Ectodermal cell (in vitro differentiated cells): ENCODE measurements at regions not wholly inside any gene's neighbourhood (a gene's known extent, or its start where the extent isn't known, plus 50 kb on each side); places are given as distances from the start of the nearest gene placed in this dataset.

Experiments used
- H3K27ac ChIP-seq: 2 replicates; pipeline ENCODE4 v1.7.0; 2013; ENCODE audit warnings: mild to moderate bottlenecking, low read depth, low read length; ENCODE audit not compliant: insufficient read depth, poor library complexity, severe bottlenecking
- H3K27me3 ChIP-seq: 2 replicates; pipeline ENCODE4 v1.7.0; 2013; ENCODE audit warnings: mild to moderate bottlenecking, low read length; ENCODE audit not compliant: insufficient read depth, control insufficient read depth, poor library complexity, severe bottlenecking
- H3K36me3 ChIP-seq: one replicate; pipeline ENCODE4 v1.7.0; 2013; ENCODE audit warnings: low read length; ENCODE audit not compliant: control insufficient read depth, insufficient read depth
- H3K4me1 ChIP-seq: one replicate; pipeline ENCODE4 v1.7.0; 2013; ENCODE audit warnings: low read length; ENCODE audit not compliant: control insufficient read depth, insufficient read depth
- H3K4me3 ChIP-seq: 2 replicates; pipeline ENCODE4 v1.7.0; 2013; ENCODE audit warnings: low read depth, low read length, control low read depth; ENCODE audit not compliant: insufficient read depth
- H3K9me3 ChIP-seq: 2 replicates; pipeline ENCODE4 v1.7.0; 2013; ENCODE audit warnings: mild to moderate bottlenecking, low read length, moderate library complexity; ENCODE audit not compliant: control insufficient read depth
- whole genome bisulfite sequencing, 2 experiments: methylation state at CpG; one replicate each; pipeline ENCODE4 v1.1.7; 2013; ENCODE audit warnings: missing lambda C conversion rate in 2 of 2; 5-methylcytosine and 5-hydroxymethylcytosine counted together

DNA sequence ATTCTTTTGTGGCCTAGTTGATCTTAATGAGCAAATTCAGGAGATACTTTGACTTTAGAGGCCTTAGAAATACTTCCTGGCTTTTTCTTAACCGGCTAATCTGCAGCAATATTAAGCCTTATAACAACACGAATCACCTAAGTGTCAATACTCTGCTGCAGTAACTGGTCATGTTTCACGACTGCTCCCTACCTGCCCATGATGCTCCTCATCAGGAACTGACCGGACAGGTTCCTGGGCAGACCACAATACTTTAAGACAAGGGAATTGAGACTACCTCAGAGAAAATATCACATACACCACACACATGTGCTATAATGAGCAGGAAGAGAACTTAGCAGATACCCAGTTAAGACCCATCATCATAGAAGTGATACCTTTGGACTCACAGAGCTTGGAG is 211.9 kb upstream of the BMP4 start:
- WGBS, 2 experiments: 92 to 96% methylated on average over 4 of the region's 4 CpGs
- H3K27ac ChIP-seq: no peak overlapping the region
- no peaks in the 10 kb centered on the region for H3K9me3 ChIP-seq
- peaks cover 3% of the 10 kb centered on the region for H3K4me1 ChIP-seq
- no peaks in the 10 kb centered on the region for H3K36me3 ChIP-seq
- H3K4me3 ChIP-seq: no peak overlapping the region
- no peaks in the 10 kb centered on the region for H3K27me3 ChIP-seq

DNA sequence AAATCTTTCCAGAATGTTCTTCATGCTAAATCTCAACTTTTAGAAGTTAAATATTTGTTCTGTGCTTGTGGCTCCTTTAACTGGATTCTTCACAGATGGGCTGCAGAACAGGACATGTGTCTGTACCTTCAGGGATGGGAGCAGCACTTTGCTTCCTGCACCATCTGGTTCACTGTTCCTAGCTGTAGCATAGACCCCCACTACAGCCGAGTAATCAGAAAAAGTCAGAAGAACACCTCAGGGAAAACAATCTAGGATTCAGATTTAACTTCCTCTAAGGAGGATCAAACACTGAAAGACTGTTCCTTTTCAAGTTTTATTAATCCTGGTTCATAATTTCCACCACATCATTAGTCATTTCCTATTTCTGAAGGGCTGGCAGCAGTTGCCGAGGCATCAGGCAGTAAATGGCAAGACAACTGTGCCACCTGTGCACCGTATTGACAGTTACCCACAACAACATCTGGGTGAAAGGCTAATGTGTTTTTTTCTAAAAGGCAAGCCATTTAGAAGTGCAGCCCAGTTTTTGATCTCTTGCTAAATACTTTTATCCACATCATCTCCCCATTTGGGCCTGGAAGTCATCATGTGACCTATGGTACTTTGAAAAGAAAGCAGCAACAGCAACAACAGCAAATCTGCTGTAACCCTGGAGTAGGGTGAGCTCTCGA is 212.8 kb upstream of the BMP4 start:
- Histone ChIP-seq H3K36me3 (no peaks in the 10 kb centered on the region), H3K27ac (no peak overlapping the region), H3K4me3 (no peak overlapping the region), H3K4me1 (peaks cover 3% of the 10 kb centered on the region), H3K9me3 (no peaks in the 10 kb centered on the region), H3K27me3 (no peaks in the 10 kb centered on the region)
- 94 to 97% methylated on average over 4 of the region's 4 CpGs for WGBS, 2 experiments

DNA sequence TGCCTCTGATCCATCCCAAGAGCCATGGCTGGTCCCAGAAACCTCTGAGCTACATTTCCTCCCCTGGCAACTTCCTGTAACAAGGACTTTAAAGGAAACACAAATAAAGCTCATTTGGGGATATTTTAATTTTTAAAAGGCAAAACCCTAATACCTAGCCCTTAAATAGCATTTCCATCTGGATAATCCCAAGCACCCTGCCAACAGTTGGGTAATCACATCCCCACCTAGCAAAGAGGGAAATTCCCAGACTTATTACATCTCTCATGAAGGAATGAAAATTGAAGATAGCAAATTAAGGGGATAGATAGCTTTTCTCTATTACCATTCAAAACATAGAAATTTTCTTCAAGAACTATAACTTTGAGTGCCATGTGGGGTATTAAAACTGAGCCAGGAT is 213.7 kb upstream of the BMP4 start:
- Histone ChIP-seq H3K4me3 (no peak overlapping the region), H3K27me3 (no peaks in the 10 kb centered on the region), H3K27ac (no peak overlapping the region), H3K9me3 (no peaks in the 10 kb centered on the region), H3K4me1 (peaks cover 3% of the 10 kb centered on the region), H3K36me3 (no peaks in the 10 kb centered on the region)

DNA sequence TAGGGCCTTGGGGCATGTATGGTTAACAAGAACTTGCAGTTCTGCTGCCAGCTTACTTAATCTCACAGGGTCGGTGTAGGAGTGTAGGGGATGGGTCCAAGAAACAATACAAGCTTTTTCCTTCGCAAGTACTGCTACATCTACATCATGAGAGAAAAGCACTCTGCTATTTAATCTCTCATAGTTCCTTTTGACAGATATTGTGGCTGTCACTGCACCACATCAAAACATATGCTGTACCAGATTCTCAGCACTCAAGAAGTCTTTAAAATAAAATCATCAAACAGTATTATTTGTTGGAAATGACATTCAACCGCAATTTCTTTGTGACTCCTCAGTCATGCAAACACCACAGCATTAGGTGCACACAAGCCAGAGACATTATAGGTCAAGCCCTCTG is 215.5 kb upstream of the BMP4 start:
- H3K27ac ChIP-seq: no peak overlapping the region
- WGBS, 2 experiments: 92 to 98% methylated on average over 3 of the region's 3 CpGs
- no peaks in the 10 kb centered on the region for H3K9me3 ChIP-seq
- no peaks in the 10 kb centered on the region for H3K4me1 ChIP-seq
- H3K27me3 ChIP-seq: no peaks in the 10 kb centered on the region
- no peaks in the 10 kb centered on the region for H3K36me3 ChIP-seq
- H3K4me3 ChIP-seq: no peak overlapping the region

DNA sequence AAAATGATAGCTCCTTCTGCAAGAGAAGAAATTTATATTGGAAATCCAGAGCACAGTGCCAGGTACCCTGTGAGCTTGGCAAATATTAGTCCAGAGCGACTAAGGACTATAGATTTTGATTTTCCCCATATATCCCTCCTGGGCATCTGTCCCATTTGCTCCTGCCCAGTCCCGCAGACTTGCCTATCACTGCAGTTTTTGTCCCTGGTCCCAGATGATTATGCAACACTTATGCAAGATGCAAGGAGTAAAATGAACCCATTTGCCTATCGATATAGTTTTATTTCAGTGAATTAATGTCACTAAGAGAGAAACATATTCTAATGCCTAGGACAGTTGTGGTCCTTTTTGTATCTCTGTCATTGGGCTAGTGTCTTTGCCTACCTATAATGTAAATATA is 215.9 kb upstream of the BMP4 start:
- 90 to 97% methylated on average over 3 of the region's 3 CpGs for WGBS, 2 experiments
- no peaks in the 10 kb centered on the region for H3K9me3 ChIP-seq

DNA sequence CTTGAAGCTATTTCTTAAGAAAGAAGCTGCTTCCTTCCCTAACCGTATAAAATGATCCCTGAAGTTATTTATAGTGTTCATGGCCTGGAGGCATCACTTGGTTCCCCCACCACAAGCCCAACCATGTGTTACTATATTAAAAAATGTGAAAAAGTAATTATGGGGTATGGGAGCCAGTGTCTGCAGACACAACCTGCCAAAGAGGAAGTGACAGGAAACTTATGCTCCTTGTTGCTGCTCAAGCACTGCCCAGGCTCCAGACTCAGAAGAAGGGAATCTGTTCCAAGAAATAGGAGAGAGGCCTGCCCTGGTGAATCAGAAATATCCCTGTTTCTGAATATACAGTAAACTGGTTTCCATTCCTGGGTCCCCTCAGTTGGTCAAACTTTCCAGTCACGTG is 217.2 kb upstream of the BMP4 start:
- no peaks in the 10 kb centered on the region for H3K27me3 ChIP-seq
- no peaks in the 10 kb centered on the region for H3K36me3 ChIP-seq
- no peak overlapping the region for H3K27ac ChIP-seq
- no peak overlapping the region for H3K4me3 ChIP-seq
- no peaks in the 10 kb centered on the region for H3K4me1 ChIP-seq
- WGBS, 2 experiments: 95% methylated on average over 2 of the region's 2 CpGs
- H3K9me3 ChIP-seq: no peaks in the 10 kb centered on the region

More for the DNA sequence above, 215.9 kb upstream of the BMP4 start:
- H3K4me1 ChIP-seq: no peaks in the 10 kb centered on the region
- H3K36me3 ChIP-seq: no peaks in the 10 kb centered on the region
- no peak overlapping the region for H3K27ac ChIP-seq
- H3K4me3 ChIP-seq: no peak overlapping the region
- H3K27me3 ChIP-seq: no peaks in the 10 kb centered on the region

DNA sequence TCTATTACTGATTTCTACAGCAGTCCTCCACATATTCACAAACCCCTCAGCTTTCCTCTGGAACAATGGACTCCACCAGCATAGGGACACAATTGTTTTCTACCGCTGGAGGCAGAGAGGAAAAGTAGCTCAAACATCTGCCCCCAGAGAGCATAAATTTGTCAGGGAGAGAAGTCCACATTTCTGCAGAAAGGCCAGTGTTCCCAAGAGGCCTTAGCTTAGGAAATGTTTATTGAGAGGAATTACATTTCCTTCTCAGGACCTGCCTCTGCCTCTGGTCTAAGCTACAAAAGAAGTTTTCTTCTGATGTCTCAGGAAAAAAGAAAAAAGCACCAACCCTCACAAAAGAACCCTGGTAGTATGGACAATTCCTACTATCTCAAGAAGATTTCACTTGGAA is 217.8 kb upstream of the BMP4 start:
- WGBS, 2 experiments: 52 to 74% methylated on average over 1 of the region's 1 CpG
- H3K9me3 ChIP-seq: no peaks in the 10 kb centered on the region
- H3K27ac ChIP-seq: no peak overlapping the region
- no peaks in the 10 kb centered on the region for H3K4me1 ChIP-seq
- H3K4me3 ChIP-seq: no peak overlapping the region
- no peaks in the 10 kb centered on the region for H3K36me3 ChIP-seq
- H3K27me3 ChIP-seq: no peaks in the 10 kb centered on the region

DNA sequence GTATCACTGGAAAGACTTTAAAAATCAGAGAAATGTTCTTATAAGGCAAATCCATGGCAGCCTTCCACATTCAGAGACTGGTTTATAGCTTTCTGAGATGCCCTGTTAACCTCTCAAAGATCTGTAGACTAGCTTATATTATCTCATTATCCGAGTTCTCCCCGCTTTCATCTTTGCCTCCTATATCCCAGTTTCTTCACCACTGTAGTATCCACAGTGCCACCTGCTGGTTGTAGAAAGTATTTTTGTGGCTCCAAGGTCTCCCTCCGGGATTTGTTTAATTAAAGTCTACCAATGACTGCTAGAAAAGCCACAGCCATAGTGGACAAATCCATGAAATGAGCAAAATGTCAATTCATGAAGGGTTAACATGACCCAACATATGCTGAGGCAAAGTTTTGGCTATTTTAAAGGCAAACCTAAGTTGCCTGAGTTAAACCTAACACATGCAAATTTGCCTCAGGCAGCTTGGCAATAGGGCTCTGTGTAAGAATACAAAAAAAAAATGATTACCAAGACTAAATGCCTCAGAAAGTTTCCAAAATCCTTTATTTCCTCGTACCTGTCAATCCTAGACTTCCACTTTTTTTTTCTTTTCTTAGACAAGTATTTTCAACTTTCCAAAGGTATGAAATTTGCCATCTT is 218.8 kb upstream of the BMP4 start:
- Histone ChIP-seq H3K9me3 (no peaks in the 10 kb centered on the region), H3K27me3 (no peaks in the 10 kb centered on the region), H3K4me1 (no peaks in the 10 kb centered on the region), H3K4me3 (no peak overlapping the region), H3K36me3 (no peaks in the 10 kb centered on the region), H3K27ac (no peak overlapping the region)
- WGBS, 2 experiments: 26% methylated on average over 4 of the region's 4 CpGs

DNA sequence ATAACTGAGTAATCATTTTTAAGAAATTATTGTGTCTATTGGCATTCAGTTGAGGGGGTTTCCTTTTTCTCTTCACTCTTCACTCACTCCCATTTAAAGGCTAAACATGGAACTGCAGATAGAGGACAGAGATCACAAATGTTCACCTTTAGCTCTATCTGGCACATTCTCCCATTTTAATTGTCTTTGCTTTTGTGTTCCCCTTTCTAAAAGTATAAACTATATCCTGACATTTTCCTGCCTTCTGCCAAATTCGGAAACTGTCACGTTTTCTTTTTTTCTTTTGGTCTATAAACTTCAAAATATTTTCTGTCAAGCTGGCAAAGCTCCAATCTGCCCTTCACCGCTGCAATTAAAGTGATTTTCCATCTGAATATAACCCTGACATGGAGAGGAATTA is 219.8 kb upstream of the CDKN3 start:
- H3K4me1 ChIP-seq: no peaks in the 10 kb centered on the region
- no peaks in the 10 kb centered on the region for H3K36me3 ChIP-seq
- no peaks in the 10 kb centered on the region for H3K27me3 ChIP-seq
- H3K9me3 ChIP-seq: no peaks in the 10 kb centered on the region
- 92 to 93% methylated on average over 2 to 3 of the region's 3 CpGs for WGBS, 2 experiments
- no peak overlapping the region for H3K4me3 ChIP-seq
- H3K27ac ChIP-seq: no peak overlapping the region

DNA sequence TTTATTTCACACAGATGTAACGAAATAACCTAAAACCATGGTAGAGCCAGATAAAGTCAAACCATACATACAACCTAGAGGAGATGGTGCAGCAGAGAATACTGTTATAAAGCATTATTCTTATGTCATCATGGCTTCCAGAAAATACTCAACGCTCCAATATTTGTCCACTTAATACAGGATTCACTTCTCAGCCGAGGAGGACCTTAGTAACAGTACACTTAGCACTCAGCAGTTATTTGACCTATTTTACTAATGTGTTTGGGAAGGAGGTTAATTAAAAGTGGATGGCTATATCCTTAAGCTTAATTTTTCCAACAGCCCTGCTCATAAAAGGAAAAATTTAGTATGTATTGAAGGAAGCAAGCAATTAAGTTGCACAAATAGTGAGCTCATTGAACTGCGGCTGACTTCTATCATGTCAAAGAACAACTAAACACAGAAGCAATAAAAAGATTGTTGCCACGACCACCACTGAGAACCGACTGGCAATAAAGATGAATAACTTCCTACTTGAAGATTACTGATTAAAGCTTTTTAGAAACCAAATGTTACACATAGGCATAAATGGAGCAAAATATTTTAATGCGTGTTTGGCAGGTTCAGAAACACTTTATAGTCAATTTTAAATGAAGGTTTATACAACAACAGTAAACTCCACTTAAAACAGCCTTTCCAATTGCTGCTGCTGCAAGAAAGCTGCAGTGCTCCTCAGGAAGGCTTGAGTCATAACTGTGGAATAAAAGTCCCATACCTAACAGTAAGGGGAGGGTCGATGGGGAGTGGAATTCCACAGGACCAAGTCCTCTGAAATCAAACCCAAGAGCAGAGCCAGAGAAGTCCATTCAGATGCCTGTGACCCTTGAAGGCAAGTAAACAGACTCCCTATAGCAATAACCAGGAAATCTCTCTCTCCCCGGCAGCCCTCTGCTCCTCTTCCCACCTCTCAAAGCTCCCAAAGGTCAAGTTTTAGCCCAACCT is 218.9 kb upstream of the CDKN3 start:
- no peaks in the 10 kb centered on the region for H3K9me3 ChIP-seq
- WGBS, 2 experiments: 88 to 93% methylated on average over 8 to 9 of the region's 9 CpGs
- no peak overlapping the region for H3K27ac ChIP-seq

More for the DNA sequence above, 218.9 kb upstream of the CDKN3 start:
- Histone ChIP-seq H3K27me3 (no peaks in the 10 kb centered on the region), H3K36me3 (no peaks in the 10 kb centered on the region), H3K4me3 (no peak overlapping the region), H3K4me1 (no peaks in the 10 kb centered on the region)
